WI38 (cell line): ENCODE measurements at regions not wholly inside any gene's neighbourhood (a gene's known extent, or its start where the extent isn't known, plus 50 kb on each side); places are given as distances from the start of the nearest gene placed in this dataset.

ENCODE experiments used
- H3K4me3 ChIP-seq: 2 replicates; pipeline ENCODE4 v1.5.1; 2011; ENCODE audit warnings: low read depth, mild to moderate bottlenecking, control low read depth, low read length
- CTCF ChIP-seq: IDR thresholded peaks from 2 replicates; pipeline ENCODE4 v1.5.1; 2012; ENCODE audit warnings: low read depth, mild to moderate bottlenecking, control low read depth, low read length

- H3K4me3 ChIP-seq = no peak overlapping the region
- TF ChIP-seq CTCF = no peak
Measured at GRCh38 chr2:66346231-66346664, 88.7 kb upstream of the MEIS1 start.

GRCh38 chr2:66344087-66344663, 90.8 kb upstream of the MEIS1 start:
- no peak for TF ChIP-seq CTCF
- no peak overlapping the region for H3K4me3 ChIP-seq

- TF ChIP-seq CTCF = no peak
- H3K4me3 ChIP-seq = no peak overlapping the region
Measured at GRCh38 chr2:66343259-66343658, 91.7 kb upstream of the MEIS1 start.

GRCh38 chr2:66340521-66340920, 94.4 kb upstream of the MEIS1 start:
- H3K4me3 ChIP-seq = no peak overlapping the region
- TF ChIP-seq CTCF = no peak

GRCh38 chr2:66334237-66335029, 100.5 kb upstream of the MEIS1 start:
- no peak overlapping the region for H3K4me3 ChIP-seq
- TF ChIP-seq CTCF = no peak

- no peak for TF ChIP-seq CTCF
- H3K4me3 ChIP-seq = no peak overlapping the region
Measured at GRCh38 chr2:66331176-66331575, 103.7 kb upstream of the MEIS1 start.

- H3K4me3 ChIP-seq = no peak overlapping the region
- no peak for TF ChIP-seq CTCF
Measured at GRCh38 chr2:66329081-66329605, 105.8 kb upstream of the MEIS1 start.
